ENCODE measurements at regions not wholly inside any gene's neighbourhood (a gene's known extent, or its start where the extent isn't known, plus 50 kb on each side); places are given as distances from the start of the nearest gene placed in this dataset.

DNA sequence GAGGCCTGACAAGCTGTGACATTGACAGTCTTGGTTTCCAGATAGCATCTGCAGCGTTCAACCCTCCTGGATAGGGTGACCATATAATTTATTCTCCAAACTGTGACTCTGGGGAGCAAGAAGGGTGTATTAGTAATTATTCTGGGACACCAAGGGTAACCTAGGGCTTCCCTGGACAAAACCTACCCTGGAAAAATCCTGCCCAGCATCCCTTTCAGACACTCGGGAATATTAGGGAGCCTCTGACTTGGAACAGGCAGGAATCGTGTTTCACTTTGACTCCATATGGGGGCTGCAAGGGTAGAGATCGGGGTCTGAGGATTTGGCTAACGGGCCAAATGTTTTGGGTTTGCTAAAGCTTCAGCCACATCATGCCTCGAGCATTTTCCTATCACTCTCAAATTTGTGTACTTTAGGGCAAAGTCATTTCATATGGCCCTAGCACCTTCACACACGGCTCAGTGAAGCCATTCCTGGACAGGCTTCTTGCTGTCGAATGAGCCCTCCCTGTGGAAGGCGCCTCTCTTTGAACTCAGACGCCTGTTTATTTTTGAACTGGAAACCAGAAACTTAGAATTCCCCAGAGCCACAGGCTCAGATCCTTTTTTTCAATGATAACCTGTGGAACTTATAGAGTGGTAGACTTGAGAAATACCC, 129.9 kb downstream of the DDX1 start:
- Histone ChIP-seq H3K9me3 (no peaks in the 10 kb centered on the region), H3K27me3 (replicated peaks; ENCODE audit: control insufficient read depth, insufficient read depth, low read length) (no peaks in the 10 kb centered on the region), H3K4me1 (no peaks in the 10 kb centered on the region), H3K4me3 (ENCODE audit: low read depth, low read length) (no peak overlapping the region), H3K36me3 (ENCODE audit: control insufficient read depth, insufficient read depth, low read length) (no peaks in the 10 kb centered on the region)
- H3K27ac Mint-ChIP-seq (ENCODE audit: unreplicated experiment): no peak overlapping the region
- intact Hi-C loops (cut with micrococcal nuclease; ENCODE audit: unreplicated experiment): no loop called here
- H3K27me3 Mint-ChIP-seq (ENCODE audit: insufficient read depth, unreplicated experiment): no peaks in the 10 kb centered on the region
- ChIA-PET CTCF (no interaction called here), POLR2A (no interaction called here)
- no peaks in the 10 kb centered on the region for H3K9me3 Mint-ChIP-seq (ENCODE audit: unreplicated experiment)
- TF ChIP-seq, protein P1, sequence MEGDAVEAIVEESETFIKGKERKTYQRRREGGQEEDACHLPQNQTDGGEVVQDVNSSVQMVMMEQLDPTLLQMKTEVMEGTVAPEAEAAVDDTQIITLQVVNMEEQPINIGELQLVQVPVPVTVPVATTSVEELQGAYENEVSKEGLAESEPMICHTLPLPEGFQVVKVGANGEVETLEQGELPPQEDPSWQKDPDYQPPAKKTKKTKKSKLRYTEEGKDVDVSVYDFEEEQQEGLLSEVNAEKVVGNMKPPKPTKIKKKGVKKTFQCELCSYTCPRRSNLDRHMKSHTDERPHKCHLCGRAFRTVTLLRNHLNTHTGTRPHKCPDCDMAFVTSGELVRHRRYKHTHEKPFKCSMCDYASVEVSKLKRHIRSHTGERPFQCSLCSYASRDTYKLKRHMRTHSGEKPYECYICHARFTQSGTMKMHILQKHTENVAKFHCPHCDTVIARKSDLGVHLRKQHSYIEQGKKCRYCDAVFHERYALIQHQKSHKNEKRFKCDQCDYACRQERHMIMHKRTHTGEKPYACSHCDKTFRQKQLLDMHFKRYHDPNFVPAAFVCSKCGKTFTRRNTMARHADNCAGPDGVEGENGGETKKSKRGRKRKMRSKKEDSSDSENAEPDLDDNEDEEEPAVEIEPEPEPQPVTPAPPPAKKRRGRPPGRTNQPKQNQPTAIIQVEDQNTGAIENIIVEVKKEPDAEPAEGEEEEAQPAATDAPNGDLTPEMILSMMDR (IDR thresholded peaks at IDR 0.05; ENCODE audit: insufficient read depth in 1 of 2, low read depth in 1 of 2, low read length in 1 of 2, severe bottlenecking in 1 of 2, unreplicated experiment in 1 of 2): no peak
- no peaks in the 10 kb centered on the region for H3K36me3 Mint-ChIP-seq (ENCODE audit: insufficient read depth, unreplicated experiment)
- no peak overlapping the region for H3K4me3 Mint-ChIP-seq (ENCODE audit: unreplicated experiment)
- DNase-seq: no peak
- no TSS peak for BruUV-seq (replicated peaks)
- no peaks in the 10 kb centered on the region for H3K4me1 Mint-ChIP-seq (ENCODE audit: low read depth, unreplicated experiment)

DNA sequence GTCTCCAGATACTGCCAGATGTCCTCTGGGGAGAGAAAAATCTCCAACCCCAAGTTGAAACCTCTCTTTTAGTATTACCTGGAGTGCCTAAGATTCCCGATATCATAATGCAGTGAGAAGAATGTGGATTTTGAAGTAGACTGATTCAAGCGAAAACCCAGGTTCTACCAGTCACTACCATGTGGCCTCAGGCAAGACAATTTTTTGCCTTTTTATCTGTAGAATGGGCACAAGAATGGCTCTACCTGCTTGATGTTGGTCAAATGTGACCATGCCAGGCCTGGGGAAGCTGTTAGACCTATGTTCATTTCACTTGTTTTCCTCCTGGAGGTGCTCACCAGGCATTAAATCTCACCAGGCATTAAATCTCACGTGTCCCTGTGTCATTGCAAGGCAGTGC, 131.3 kb downstream of the DDX1 start:
- H3K27me3 Mint-ChIP-seq (ENCODE audit: insufficient read depth, unreplicated experiment): no peaks in the 10 kb centered on the region

DNA sequence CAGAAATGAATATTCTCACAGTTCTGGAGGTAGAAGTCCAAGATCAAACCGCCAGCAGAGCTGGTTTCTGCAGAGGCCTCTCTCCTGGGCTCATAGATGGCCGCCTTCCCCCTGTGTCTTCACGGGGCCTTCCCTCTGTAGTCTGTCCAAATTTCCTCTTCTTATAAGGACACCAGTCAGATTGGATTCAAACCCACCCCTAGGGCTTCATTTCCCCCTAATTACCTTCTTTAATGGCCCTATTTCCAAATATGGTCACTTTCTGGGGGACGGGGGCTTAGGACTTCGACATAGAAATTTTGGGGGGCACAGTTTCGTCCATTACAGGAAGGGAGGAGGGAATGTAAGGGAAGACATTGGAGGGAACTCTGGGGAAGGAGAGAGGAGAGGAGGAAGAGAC, 132.6 kb downstream of the DDX1 start:
- H3K27ac Mint-ChIP-seq (ENCODE audit: unreplicated experiment): peak overlapping the region; percentile 45
- Histone ChIP-seq H3K4me3 (ENCODE audit: low read depth, low read length) (no peak overlapping the region), H3K4me1 (no peaks in the 10 kb centered on the region), H3K36me3 (ENCODE audit: control insufficient read depth, insufficient read depth, low read length) (no peaks in the 10 kb centered on the region), H3K9me3 (no peaks in the 10 kb centered on the region), H3K27me3 (replicated peaks; ENCODE audit: control insufficient read depth, insufficient read depth, low read length) (no peaks in the 10 kb centered on the region)
- no peaks in the 10 kb centered on the region for H3K36me3 Mint-ChIP-seq (ENCODE audit: insufficient read depth, unreplicated experiment)
- H3K9me3 Mint-ChIP-seq (ENCODE audit: unreplicated experiment): no peaks in the 10 kb centered on the region
- H3K27me3 Mint-ChIP-seq (ENCODE audit: insufficient read depth, unreplicated experiment): no peaks in the 10 kb centered on the region
- POLR2A ChIA-PET: no interaction called here
- no peak for DNase-seq
- TF ChIP-seq, protein P1 (IDR thresholded peaks at IDR 0.05; ENCODE audit: insufficient read depth in 1 of 2, low read depth in 1 of 2, low read length in 1 of 2, severe bottlenecking in 1 of 2, unreplicated experiment in 1 of 2): no peak
- H3K4me3 Mint-ChIP-seq (ENCODE audit: unreplicated experiment): no peak overlapping the region
- BruUV-seq (replicated peaks): no TSS peak
- peaks cover 7% of the 10 kb centered on the region for H3K4me1 Mint-ChIP-seq (ENCODE audit: low read depth, unreplicated experiment)
- CTCF ChIA-PET: interaction anchor here (0.7 kb wide), 2 partner anchors 84 to 1958 kb away, joined by 3 read pairs; no protein-coding TSS in a partner anchor
- intact Hi-C loops (cut with micrococcal nuclease; ENCODE audit: unreplicated experiment): no loop called here

More for the DNA sequence above, 131.3 kb downstream of the DDX1 start:
- no peak for DNase-seq
- no peaks in the 10 kb centered on the region for H3K9me3 ChIP-seq
- no peak overlapping the region for H3K4me3 Mint-ChIP-seq (ENCODE audit: unreplicated experiment)
- H3K36me3 Mint-ChIP-seq (ENCODE audit: insufficient read depth, unreplicated experiment): no peaks in the 10 kb centered on the region
- H3K4me1 Mint-ChIP-seq (ENCODE audit: low read depth, unreplicated experiment): no peaks in the 10 kb centered on the region
- H3K4me3 ChIP-seq (ENCODE audit: low read depth, low read length): no peak overlapping the region
- intact Hi-C loops (cut with micrococcal nuclease; ENCODE audit: unreplicated experiment): no loop called here
- ChIA-PET POLR2A (no interaction called here), CTCF (interaction anchor here (0.7 kb wide), 1 partner anchor 389 kb away, joined by 3 read pairs; no protein-coding TSS in a partner anchor)
- H3K9me3 Mint-ChIP-seq (ENCODE audit: unreplicated experiment): no peaks in the 10 kb centered on the region
- no peaks in the 10 kb centered on the region for H3K4me1 ChIP-seq
- no peak overlapping the region for H3K27ac Mint-ChIP-seq (ENCODE audit: unreplicated experiment)
- BruUV-seq (replicated peaks): no TSS peak
- H3K27me3 ChIP-seq (replicated peaks; ENCODE audit: control insufficient read depth, insufficient read depth, low read length): no peaks in the 10 kb centered on the region
- TF ChIP-seq, protein P1 (IDR thresholded peaks at IDR 0.05; ENCODE audit: insufficient read depth in 1 of 2, low read depth in 1 of 2, low read length in 1 of 2, severe bottlenecking in 1 of 2, unreplicated experiment in 1 of 2): no peak
- H3K36me3 ChIP-seq (ENCODE audit: control insufficient read depth, insufficient read depth, low read length): no peaks in the 10 kb centered on the region
